Astrocyte of the cerebellum (primary cell): ENCODE measurements at regions not wholly inside any gene's neighbourhood (a gene's known extent, or its start where the extent isn't known, plus 50 kb on each side); places are given as distances from the start of the nearest gene placed in this dataset.

Source experiments
- DNase-seq: peaks from one replicate; pipeline ENCODE4 v3.0.0-alpha.2; 2011; ENCODE audit warnings: low read depth
- H3K4me3 ChIP-seq: 2 replicates; pipeline ENCODE4 v1.5.1; 2011; ENCODE audit warnings: mild to moderate bottlenecking, low read depth, low read length, moderate library complexity
- in situ Hi-C: cut with HindIII; loops from 2 replicates; pipeline ENCODE4 v1.10.0; 2017; ENCODE audit warnings: low sequenced_read_pairs
- TF ChIP-seq, protein P1 (sequence below): IDR thresholded peaks from 2 replicates; pipeline ENCODE4 v1.5.1; 2012; ENCODE audit warnings: low read length, low read depth, moderate library complexity, mild to moderate bottlenecking; ENCODE audit errors: missing control alignments

DNA sequence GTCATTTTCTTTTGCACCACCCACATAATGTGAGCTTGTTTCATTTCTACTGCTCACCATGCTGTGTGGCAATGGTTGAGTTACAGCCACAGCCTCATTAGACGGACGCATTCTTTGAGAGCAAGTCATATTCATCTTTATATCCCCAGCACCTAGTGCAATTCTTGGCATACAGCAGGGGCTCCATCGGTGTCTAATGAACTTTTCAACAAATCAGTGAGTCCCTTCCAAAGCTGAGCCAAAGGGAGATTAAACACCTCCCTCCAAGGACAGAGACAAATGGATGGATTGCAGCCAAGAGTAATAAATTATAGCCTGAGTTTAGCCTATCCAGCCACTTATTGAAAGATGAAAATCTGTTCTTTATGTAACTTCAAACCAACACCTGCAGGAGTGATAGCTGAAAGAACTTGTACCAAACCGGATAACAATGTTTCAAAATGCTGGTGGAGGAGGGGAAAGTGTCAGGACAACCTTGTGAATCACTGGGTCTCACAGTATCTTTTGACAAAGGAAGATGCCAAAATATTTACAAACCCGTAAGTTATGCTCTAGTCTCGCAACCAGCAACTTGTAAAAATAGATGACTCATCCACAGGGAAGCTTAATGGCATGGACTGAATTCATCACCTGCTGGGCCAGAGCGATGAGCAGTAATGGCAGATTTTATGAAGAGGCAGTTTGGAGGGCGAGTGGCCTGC lies 139.0 kb downstream of the PXDC1 start:
- TF ChIP-seq, protein P1, sequence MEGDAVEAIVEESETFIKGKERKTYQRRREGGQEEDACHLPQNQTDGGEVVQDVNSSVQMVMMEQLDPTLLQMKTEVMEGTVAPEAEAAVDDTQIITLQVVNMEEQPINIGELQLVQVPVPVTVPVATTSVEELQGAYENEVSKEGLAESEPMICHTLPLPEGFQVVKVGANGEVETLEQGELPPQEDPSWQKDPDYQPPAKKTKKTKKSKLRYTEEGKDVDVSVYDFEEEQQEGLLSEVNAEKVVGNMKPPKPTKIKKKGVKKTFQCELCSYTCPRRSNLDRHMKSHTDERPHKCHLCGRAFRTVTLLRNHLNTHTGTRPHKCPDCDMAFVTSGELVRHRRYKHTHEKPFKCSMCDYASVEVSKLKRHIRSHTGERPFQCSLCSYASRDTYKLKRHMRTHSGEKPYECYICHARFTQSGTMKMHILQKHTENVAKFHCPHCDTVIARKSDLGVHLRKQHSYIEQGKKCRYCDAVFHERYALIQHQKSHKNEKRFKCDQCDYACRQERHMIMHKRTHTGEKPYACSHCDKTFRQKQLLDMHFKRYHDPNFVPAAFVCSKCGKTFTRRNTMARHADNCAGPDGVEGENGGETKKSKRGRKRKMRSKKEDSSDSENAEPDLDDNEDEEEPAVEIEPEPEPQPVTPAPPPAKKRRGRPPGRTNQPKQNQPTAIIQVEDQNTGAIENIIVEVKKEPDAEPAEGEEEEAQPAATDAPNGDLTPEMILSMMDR, result no peak
- DNase-seq, result peak; percentile 82
- in situ Hi-C loops, result no loop called here
- H3K4me3 ChIP-seq, result no peak overlapping the region

DNA sequence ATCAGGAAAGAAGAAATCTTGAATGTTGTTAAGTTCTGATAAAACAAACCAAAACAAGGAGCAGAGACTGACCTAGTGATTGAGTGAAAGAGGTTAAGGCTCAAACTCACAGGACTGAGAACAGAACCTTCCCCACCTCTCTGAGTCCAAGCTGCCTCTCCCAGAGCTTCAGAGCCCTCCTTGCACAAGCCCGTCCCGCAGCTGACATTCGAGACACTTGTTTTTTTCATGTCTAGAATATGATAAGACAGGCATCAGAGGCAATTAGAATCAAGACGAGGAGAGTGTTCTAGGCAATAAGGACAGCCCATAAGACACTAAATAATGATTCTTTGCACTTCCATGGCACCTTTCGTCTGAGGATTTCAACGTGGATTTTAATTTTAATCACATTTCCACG lies 140.6 kb downstream of the PXDC1 start:
- TF ChIP-seq, protein P1, result no peak
- in situ Hi-C loops, result no loop called here
- no peak for DNase-seq
- no peak overlapping the region for H3K4me3 ChIP-seq

DNA sequence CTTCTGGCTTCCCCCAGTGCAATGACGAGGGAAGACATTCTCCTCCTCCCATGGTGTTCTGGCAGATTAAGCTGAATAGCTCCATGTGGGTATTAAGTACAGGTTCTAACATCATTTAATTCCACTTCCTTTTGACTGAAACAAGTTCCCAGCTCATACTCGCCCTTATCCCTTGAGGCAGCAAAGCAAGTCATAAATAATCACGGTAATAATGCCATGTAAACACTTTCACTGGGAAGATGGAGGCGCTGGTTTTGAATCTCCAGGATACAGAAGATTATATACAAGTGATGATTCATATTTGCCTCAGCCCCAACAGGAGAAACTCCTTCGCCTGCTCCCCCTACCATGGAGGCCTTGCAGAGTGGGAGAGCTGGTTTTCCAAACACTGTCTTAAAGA lies 141.3 kb downstream of the PXDC1 start:
- in situ Hi-C loops, result no loop called here
- TF ChIP-seq, protein P1, result no peak
- no peak overlapping the region for H3K4me3 ChIP-seq
- DNase-seq, result no peak

DNA sequence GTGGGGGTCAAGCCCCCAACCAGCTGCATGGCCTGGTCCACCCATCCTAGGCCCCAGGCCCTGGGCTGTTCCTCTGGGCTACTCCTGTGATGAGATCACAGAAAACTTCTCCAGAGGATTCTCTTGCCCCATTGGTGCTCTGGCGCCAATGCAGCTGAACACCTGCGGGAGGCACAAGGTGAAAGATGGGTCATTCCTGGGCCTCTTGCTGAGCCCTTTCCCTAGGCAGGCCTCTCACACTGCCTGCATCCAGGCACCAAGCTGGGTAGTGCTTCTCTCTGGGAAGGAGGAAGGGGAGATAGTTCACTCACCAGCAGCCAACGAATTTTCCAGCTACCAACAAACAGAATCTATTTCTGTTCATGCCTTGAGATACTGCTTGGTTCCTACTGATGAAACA lies 142.1 kb downstream of the PXDC1 start:
- TF ChIP-seq, protein P1, result no peak
- in situ Hi-C loops, result no loop called here
- no peak overlapping the region for H3K4me3 ChIP-seq
- DNase-seq, result no peak

DNA sequence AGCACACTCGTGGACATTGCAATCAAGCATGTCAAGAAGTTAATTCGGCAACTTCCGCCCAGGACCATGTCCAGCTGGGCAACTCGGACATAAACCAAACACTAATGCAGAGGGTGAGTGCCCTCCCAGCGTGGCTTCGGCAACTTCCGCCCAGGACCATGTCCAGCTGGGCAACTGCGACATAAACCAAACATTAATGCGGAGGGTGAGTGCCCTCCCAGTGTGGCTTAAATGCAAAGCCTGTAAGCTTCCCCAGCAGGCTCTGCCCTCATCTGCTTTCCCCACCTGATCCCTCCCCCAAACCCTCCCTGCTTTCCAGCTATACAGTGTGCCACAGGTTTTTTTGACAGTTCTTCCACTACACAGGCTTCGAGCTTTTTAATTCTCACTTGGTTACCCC lies 143.4 kb downstream of the PXDC1 start:
- DNase-seq, result no peak
- in situ Hi-C loops, result no loop called here
- TF ChIP-seq, protein P1, result no peak

DNA sequence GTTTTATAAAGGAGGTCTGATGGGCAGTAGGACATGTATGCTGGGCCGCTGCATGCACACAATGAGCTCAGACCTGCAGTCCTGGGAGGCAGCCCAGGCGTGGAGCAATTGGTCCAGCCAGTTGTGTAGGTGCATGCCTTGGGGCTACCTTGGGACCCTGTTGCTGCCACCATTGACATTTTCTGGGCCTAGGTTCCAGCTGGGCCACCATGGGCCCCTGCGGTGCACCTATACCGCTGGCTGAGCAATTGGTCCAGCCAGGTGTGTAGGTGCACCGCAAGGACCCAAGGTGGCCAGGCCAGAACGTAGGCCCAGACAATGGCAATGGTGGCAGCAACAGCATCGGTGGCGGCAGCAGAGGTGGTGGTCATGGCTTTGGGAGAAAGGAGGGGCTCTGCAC lies 143.9 kb downstream of the PXDC1 start:
- in situ Hi-C loops, result no loop called here
- DNase-seq, result no peak

More for the DNA sequence above, 143.4 kb downstream of the PXDC1 start:
- H3K4me3 ChIP-seq, result no peak overlapping the region

More for the DNA sequence above, 143.9 kb downstream of the PXDC1 start:
- TF ChIP-seq, protein P1, result no peak
- H3K4me3 ChIP-seq, result no peak overlapping the region
